Stimulated activated CD8-positive, alpha-beta memory T cell treated with anti-CD3 and anti-CD28 coated beads, Interleukin-12 subunit alpha, Interleukin-12 subunit beta, amount 100 ng/mL, for 24 hours (primary cell): ENCODE measurements at regions not wholly inside any gene's neighbourhood (a gene's known extent, or its start where the extent isn't known, plus 50 kb on each side); places are given as distances from the start of the nearest gene placed in this dataset.

ENCODE experiments used
- DNase-seq: peaks from one replicate; pipeline ENCODE4 v3.0.0-alpha.2; 2020; ENCODE audit errors: extremely low read depth

DNA sequence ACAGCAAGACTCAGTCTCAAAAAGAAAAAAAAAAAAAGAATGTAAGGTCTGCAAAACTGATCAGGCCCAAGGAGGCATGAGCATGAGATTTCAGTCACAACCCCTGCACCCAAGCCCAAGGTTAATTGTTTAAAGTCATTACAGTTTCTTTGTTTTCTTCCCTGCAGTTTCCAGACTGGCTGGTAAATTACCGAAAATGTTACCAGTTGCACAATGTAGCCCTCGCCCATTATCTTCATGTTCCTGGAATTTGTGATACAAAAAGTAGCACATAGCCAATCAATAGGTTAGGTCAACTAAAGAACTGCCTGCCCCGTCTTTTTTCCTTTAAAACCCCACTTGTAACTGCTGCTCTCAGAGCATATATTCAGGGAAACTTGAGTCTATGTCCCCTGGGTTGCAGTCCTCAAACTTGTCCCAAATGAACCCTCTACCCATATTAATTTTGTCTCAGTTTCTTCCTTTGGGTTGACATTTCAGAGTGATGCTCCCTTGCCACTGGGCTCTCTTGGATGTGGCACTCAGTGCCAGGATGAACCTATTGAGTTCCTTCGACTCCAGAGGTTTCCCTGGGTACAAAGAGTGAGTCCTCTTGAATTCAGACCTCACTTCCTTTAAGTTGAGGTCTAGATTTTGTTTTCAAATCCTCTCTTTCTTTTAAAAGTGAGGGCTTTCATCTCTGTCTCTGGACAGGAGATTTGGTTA is 216.2 kb upstream of the HS6ST1 start:
- no peak for DNase-seq

DNA sequence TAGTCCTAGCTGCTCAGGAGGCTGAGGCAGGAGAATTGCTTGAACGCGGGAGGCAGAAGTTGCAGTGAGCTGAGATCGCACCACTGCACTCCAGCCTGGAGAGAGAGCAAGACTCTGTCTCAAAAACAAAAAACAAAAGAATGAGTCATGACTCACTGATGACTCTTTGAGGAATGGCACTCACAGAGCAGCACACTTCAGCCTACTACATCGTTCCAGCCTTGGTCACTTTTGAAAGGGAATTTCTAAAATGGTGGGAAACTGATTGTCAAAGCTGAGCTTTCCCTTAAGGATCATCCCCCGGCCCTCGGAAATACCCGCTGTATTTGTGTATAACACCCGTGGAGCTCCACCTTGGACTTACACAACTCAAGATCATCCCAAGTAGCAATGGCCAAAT is 217.3 kb upstream of the HS6ST1 start:
- no peak for DNase-seq

DNA sequence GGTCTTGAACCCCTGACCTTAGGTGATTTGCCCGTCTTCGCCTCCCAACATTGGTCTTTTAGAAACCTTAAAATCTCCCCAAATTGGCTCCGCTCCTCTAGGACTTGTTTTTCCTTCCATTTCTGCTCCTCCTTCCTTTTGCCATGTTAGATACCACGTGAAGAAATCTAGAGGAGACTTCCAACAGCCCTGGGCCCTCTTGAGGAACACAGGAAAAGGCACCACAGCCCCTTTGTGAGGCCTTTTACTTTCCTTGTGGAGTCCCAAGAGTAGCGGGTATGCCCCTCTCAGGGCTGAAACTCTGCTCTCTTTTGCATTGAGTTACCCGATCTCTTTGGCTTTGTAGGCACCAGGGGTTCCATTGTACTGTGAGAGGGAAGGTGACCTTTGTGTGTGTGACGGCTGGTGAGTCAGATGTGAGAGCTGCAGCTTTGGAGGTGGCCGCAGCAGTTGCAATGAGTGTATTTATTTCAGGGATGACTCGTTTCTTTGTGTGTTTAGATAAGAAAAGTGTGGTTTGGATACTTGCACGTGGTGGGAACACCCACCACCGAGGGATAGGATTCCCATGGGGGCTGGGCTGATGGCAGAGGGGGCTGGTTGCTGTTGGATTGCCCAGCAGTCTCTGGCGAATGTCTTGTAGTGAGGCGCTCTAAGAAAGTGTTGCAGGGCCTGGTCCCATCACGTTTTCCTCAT is 218.4 kb upstream of the HS6ST1 start:
- DNase-seq = no peak

DNA sequence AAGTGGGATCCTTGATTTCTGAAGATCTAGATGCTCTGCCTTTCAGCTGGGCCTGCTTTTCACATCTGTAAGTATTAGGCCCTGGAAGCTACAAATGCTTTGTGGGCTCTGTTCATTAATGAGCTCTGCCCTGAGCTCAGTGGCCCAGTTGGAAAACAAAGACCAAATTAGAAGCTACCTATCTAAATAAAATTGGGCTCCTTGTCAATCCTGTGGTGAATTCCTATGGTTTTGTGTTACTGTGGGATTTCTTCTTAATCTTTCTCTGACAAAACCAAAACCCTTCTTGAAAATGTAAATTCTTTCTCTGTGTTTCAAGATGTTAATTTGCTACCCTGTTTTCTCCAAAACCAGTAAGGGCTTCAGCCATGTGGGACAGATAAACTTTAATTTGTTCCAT is 219.0 kb upstream of the HS6ST1 start:
- no peak for DNase-seq

DNA sequence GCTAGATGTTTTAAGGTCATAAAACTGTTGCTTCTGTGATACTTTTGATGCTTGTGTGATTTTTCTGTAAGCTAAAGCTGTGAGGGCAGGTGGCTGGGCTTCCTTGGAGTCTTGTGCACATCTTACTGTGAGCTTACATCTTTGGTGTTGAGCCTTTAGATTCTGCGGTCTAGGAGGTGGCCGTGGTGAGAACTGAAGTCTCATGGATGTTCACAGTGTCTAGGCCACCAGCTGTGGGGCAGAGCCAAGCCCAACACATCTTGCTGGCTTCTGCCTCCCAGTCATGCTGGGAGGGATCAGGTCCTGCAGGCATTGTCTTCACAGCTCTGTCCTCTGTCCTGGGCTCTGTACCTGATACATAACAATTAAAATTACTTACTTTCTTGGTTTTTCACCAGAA is 219.7 kb upstream of the HS6ST1 start:
- no peak for DNase-seq

DNA sequence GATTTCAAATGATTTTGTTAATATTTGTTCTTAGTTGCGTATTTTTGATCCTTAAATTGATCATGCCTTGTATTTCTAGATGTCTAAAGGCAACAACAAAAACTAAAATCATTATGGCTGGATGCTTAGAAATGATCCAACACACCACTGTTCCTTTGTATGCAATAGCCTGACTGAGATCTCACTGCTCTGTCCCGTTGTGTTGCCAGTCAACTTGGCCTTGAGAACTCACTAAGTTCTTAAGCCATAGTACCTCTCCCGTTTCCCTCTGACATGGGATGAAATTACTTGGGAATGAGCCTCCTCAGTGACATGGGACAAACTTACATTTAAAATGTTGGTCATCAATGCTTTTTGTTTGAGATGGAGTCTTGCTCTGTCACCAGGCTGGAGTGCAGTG is 222.0 kb upstream of the HS6ST1 start:
- no peak for DNase-seq

DNA sequence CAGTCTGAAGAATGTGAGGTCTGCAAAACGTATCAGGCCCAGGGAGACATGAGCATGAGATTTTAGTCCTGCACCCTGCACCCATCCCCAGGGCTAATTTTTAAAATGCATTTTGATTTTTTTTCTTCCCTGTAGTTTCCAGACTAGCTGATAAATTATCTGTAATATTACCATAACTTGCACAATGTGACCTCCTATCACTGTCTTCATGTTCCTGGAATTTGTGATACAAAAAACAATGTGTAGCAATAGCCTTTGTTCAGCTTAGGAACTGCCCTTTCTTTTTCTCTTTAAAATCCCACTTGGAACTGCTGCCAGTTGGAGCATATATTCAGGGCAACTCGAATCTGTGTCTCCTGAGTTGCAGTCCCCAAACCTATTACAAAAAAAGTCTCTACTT is 222.8 kb upstream of the HS6ST1 start:
- no peak for DNase-seq

DNA sequence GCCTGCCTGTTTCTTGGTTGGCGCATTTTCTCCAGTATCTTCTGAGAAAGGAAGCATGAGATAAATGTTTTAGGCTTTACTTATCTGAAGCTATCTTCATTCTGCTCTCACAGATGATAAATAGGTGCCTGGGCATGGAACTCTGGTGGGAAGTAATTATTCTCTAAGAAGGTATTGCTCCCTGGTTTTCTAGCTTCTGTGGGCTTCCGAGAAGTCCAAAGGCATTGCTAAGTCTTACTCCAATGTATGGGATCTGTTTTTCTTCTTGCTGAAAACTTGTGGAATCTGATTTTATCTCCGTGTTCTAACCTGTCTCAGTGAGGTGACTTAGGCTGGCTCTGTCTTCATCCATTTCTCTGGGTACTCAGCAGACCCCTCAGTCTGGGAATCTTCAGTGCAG is 224.4 kb upstream of the HS6ST1 start:
- DNase-seq = no peak

DNA sequence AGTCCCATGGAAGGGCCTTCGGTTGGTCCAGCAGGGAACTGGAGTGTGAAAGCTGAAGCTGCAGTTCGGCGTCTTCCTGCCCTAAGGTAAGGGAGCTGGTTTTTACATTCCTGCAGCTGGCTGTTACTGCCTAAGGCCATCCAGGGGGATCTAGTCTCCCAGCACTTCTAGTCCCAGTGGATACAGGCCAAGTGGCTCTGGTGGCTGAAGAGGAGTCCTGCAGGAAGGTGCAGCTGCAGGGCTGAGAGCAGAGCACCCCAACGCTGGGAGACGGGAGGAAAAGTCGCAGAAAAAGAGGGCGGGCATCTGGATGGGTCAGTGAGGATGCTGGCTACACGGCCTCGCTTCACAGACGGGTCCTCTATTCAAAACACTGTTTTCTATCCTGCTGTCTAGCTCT is 225.0 kb upstream of the HS6ST1 start:
- DNase-seq = no peak

DNA sequence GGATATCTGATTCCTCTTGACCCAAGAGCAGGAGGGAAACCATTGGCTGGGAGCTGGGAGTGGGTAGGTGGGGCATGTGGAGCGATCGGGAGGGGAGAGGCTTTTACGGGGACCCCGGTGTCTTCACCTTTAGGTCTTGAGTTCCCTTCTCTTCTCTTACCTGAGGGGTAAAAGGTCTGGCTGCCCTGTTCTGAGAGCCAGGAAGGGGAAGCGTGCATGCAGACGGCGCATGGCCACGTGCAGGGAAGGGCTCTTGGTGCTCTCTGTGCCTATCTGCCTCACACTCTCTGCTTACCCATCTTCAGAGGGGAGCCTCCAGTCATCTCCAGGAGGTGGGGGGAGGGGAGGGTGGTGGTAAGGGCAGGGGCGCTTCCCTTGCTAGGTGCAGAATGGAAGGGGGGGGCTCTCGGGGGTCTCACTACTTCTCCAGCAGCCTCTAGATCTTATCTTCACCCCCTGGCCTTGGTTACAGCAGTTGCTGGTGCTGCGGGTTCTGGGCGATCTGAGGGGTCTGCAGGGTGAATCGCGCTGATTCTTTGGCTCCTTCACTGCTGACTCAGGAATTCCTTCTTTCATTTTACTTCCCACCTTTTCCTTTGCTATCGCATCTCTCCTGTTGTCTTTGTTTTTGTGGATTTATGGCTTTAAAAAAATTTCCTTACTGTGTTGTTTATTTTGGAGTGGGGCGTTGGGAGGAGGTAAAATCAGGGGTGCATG is 225.8 kb upstream of the HS6ST1 start:
- no peak for DNase-seq

DNA sequence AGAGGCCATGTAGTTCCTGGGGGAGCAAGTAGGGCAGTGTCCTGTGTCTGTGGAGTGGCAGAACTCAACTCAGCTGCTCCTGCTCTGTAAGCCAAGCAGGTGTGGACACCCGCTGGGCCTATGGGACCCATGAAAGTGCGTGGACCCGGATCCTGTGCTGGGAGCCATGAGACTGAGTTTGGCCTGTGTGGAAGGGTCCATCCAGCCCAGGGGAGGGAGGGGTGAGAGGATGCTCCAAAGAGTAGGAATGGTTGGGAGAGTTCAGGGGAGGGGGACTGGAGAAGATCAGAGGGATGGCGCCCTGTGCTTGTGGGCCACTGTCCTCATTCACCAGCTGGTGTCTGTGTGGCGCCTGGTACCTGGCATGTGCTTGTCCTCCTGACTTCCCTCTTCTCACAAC is 226.4 kb upstream of the HS6ST1 start:
- no peak for DNase-seq

DNA sequence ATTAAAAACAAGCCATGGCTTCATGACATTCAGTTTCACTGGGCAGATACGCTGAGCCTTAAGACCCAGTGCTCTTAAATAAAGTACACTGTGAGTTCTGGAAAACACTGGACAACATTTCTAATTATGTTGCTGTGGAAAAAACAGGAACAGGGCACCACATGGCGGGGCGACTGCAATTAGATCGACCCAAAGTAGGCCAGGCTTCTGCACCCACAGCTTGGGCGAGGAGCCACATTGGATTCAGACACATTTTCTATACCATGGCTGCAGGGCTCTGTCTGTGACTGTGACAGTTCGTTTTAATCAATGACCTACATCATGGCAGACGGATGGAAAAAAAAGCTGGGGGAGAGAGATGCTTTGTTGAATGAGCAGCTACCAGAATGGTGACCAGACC is 227.2 kb upstream of the HS6ST1 start:
- DNase-seq = no peak

DNA sequence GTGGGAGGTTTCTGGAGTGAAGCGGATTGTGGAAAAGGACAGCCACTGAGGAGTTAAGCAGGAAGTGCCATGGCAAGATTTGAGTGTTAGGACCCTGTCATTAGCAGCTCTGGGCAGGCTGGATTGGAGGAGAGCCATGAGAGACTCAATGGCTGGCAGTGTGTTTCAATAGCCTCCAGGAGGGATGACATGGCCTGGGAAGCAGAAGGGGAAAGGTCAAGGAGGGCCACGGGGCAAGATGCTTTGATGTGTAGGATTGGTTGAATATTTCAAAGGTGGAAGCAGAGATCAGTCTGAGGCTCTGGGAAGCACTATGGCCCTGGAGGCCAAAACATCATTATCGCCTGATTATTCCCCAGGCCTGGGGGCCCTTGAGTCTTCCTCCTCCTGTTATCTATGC is 229.0 kb upstream of the HS6ST1 start:
- no peak for DNase-seq

DNA sequence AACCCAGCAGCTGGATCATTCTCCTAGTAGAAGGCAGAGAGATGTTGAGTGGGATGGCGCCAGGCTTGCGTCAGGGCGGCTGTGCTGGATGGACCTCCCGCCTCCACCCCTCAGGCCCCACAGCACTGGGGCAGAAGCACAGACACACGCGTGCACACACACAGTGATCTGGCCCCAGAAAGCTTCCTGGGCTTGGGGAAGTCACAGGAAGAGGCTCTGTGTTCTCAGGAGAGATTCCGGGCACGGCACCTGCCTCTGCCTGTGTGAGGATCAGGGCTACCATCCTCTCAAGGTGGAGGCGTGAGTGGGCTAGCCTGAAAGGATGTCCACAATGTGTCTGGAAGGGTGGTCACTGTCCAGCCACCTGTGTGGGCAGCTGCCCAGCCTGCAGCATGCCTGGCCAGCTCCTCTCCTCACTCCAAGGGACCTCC is 229.8 kb upstream of the HS6ST1 start:
- no peak for DNase-seq

DNA sequence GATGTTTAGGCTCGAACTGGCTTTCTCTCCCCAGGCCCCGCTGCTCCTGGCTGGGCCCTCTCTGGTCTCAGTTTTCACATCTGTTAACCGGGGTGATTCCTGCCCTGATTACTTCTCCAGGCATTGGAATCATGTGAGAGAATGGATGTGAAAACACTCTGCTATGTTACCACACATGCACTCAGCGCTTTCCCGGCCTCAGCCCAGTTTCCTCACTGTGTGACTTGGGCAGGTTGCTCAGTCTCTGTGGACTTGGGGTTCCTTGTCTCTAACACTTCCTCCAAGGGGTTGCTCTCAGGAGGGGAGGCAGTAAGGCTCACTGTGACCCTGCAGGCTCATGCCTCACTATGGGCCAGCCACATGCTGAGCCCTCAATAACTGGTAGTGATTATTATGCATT is 230.4 kb upstream of the HS6ST1 start:
- DNase-seq = no peak

DNA sequence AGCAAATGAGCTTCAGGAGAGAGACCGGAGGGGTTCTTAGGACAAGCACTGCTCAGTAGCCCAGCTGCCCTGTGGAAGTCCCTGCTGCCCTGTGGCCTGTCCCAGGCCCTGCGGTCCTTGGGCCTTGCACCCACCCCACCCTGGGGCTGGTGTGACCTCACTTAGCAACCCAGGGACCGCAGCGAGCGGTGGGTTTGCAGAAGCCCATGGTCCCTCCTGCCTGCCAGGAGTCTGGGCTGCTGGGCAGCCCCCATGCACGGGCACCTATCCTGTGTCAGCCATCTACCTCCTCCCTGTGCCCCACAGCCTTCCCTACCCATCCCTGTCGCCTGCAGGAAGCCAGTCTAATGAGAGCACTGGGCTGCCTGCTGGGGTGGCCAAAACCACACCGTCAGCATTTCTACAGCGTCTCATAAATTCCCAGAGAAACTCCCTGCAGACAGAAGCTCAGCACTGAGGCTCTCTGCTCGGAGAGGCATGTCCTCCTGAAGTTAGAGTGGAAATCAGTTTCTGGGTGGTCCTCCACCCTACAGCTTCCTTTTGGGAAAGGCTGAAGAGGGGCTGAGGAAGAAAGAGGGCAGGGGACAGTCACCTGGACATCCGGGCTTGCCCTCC is 231.1 kb upstream of the HS6ST1 start:
- no peak for DNase-seq

DNA sequence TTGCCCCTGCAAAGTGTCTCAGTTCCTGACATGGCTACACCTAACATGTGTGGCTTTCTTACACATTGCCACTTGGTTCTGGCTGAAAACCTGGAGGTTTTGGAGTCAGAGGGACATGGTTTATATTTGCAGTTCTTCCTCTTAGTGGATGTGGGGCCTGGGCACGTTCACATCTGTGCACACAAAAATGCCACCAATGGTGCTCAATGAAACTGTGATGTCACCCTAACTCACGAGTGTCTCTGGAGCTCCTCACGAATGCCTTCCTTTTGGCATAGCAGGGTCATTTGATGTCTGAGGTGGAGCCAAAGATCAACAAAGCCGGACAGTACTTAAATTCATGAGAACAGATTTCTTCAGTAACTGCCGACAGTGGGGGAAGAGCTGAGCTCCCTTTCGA is 231.7 kb upstream of the HS6ST1 start:
- DNase-seq = no peak

DNA sequence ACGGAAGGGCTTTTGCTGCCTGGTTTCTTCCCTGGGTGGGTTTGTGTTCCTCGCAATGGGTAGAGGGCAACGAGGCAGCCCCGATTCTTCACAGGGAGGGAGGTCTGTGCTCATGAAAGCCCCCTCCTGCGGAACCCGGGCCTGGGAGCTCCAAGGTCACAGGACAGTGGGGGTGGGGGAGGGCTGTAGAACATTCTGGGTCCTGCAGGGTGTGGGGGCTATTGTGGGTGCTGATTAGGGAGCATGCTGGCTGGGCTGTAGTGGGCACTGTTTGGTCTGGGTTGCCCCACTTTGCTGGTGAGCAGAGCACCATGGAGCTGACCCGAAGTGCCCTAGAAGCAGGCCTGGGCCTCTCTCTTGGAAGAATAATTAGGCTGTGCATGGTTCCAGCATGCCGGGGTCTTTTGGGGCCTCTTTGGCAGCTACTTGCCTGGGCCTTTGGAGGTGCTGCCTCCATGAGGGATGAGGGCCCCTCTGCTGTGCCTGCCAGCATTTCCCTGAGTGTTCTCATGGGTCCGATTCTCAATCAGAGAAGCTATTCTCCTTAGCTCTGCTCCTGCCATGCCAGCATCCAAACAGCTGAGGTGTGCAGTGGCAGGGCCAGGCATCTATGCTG is 232.2 kb upstream of the HS6ST1 start:
- DNase-seq = no peak

DNA sequence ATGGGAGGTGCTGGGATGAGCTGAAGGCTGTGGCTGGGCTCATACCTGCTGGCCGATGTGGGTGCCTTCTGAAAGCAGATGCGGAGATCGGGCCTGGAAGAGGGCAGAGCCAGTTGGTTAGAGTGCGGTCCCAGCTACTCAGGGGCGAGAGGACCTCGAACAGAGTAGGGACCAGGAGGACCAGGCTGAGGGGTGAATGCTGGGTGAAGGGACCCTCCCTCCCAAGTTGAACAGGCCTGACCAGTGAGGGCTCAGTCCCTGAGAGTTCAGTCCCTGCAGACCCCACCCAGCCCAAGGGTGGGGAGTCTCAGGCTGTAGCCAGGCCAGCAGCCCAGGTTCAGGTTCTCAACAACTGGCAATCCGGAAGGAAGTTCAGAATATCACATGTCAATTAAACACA is 232.8 kb upstream of the HS6ST1 start:
- DNase-seq = no peak

DNA sequence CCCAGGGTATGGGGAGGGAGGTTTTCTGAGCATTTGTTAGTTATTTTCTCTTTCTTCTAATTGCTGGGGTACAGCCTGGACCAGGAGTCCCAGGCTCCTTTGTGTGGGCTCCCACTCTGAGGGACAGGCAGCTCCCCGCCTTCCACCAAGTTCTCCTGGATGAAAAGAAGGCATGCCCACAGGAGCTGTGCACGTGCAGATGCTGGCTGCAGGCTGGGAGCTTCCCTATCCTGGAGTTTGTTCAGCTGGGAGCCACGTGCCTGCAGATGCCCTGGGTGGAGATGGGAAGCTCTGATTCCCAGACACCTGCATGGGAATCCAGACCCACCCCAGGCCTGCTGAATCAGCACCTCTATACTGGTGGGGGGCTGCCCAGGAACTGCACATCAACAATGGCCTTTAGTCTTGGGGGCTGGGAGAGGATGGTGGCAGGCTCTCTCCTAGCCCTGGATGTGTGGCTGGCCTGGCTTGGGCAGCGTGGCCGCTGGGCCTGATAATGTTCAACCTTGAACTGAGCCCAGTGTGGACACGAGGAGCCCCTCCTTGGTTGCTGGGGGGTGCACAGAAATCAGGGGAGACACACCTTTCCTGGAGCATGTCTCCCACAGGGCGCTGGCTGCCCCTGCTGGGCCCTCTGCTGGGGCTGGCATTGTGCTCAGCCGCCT is 233.6 kb upstream of the HS6ST1 start:
- DNase-seq = no peak

DNA sequence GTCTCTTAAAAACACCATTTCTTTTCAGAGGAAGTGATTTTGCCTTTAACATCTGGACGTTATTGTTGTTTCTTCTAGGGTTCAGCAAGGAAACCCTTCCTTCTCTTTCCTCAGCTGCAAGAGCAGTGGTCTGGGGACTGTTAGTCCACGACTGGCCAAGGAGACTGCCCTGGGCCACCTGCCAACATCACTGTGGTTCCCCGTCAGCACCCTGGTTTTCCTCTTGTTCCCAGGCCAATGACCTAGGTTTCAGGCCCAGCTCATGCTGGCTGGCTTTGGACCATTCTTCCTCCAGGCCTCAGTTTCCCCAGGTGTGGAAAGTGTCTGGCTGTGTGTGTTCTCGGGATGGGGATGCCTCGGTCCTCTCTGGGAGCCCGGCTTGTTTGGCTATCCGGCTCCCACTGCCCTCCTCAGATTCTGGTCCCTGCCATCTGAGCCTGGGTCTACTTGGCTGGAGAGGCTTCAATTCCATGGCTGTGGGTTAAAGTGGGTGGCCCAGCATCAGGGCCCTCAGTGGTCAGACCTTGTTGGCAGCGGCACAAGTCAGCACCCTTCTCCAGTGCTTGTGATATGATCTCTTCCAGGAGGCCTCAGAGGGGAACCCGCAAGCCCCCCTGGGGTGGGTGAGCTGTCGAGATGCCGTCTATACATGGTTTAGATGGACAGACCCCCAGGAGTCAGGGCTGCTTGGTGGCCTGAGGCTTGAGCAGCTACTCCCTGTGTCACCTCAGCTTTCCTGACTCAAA is 234.3 kb upstream of the HS6ST1 start:
- DNase-seq = no peak
